Sciatic nerve (tissue), 2 donors: ENCODE measurements at regions not wholly inside any gene's neighbourhood (a gene's known extent, or its start where the extent isn't known, plus 50 kb on each side); places are given as distances from the start of the nearest gene placed in this dataset.

ENCODE experiments used
- ATAC-seq: fragments of 200-7000 bp; cut with Tn5 transposase; one replicate; pipeline ENCODE4 v1.9.1; 2020; ENCODE audit warnings: mild to moderate bottlenecking, moderate library complexity
- DNase-seq: peaks from one replicate; pipeline ENCODE4 v3.0.0-alpha.2; 2020; ENCODE audit warnings: low spot score
- intact Hi-C: fragments of 100-400 bp; cut with DNase I; formaldehyde crosslinking; loops from one replicate; pipeline ENCODE4 v1.14.2; 2022
- donor health status: DM: no; HTN: no; CAD: no.
- donor health status: DM: no; HTN: no; CAD: no.

- DNase-seq (no peak), ATAC-seq (no peak)
- intact Hi-C loops = no loop called here
These were observed 180.8 kb upstream of the NTF3 start for GRCh38 chr12:5251092-5251491.

- DNase-seq = no peak
- no peak for ATAC-seq
- intact Hi-C loops = no loop called here
These were observed 180.1 kb upstream of the NTF3 start for GRCh38 chr12:5251786-5252185.

GRCh38 chr12:5254703-5255102 lies 177.2 kb upstream of the NTF3 start:
- intact Hi-C loops = no loop called here
- ATAC-seq (peak; percentile 75), DNase-seq (no peak)

GRCh38 chr12:5257763-5258495 lies 174.0 kb upstream of the NTF3 start:
- no peak for DNase-seq
- ATAC-seq = no peak
- intact Hi-C loops = no loop called here

GRCh38 chr12:5258498-5258897 lies 173.4 kb upstream of the NTF3 start:
- intact Hi-C loops = no loop called here
- peak; percentile 87 for ATAC-seq
- DNase-seq = no peak

- no peak for ATAC-seq
These were observed 173.0 kb upstream of the NTF3 start for GRCh38 chr12:5258926-5259325.

GRCh38 chr12:5259523-5259922 lies 172.4 kb upstream of the NTF3 start:
- intact Hi-C loops = no loop called here
- ATAC-seq (no peak), DNase-seq (no peak)

More at GRCh38 chr12:5258926-5259325, 173.0 kb upstream of the NTF3 start:
- DNase-seq = no peak
- intact Hi-C loops = no loop called here

- ATAC-seq (no peak), DNase-seq (no peak)
- intact Hi-C loops = no loop called here
These were observed 171.8 kb upstream of the NTF3 start for GRCh38 chr12:5260086-5260485.

GRCh38 chr12:5260591-5261086 lies 171.3 kb upstream of the NTF3 start:
- intact Hi-C loops = no loop called here
- ATAC-seq = no peak
- DNase-seq = no peak

GRCh38 chr12:5262450-5262849 lies 169.5 kb upstream of the NTF3 start:
- intact Hi-C loops = no loop called here
- no peak for DNase-seq
- ATAC-seq = peak; percentile 31

- ATAC-seq = no peak
- intact Hi-C loops = no loop called here
- no peak for DNase-seq
These were observed 169.0 kb upstream of the NTF3 start for GRCh38 chr12:5262885-5263284.

- DNase-seq (no peak), ATAC-seq (no peak)
- intact Hi-C loops = no loop called here
These were observed 167.9 kb upstream of the NTF3 start for GRCh38 chr12:5264006-5264405.

GRCh38 chr12:5267603-5268423 lies 164.1 kb upstream of the NTF3 start:
- ATAC-seq = no peak
- intact Hi-C loops = no loop called here
- DNase-seq = no peak

GRCh38 chr12:5268424-5269210 lies 163.3 kb upstream of the NTF3 start:
- ATAC-seq = no peak
- intact Hi-C loops = no loop called here
- DNase-seq = no peak

- no peak for ATAC-seq
- DNase-seq = no peak
- intact Hi-C loops = no loop called here
These were observed 162.1 kb upstream of the NTF3 start for GRCh38 chr12:5269846-5270245.

- ATAC-seq (no peak), DNase-seq (no peak)
- intact Hi-C loops = no loop called here
These were observed 159.7 kb upstream of the NTF3 start for GRCh38 chr12:5272018-5272785.

- DNase-seq (no peak), ATAC-seq (no peak)
- intact Hi-C loops = no loop called here
These were observed 158.2 kb upstream of the NTF3 start for GRCh38 chr12:5273709-5274108.

GRCh38 chr12:5276327-5276880 lies 155.5 kb upstream of the NTF3 start:
- DNase-seq (no peak), ATAC-seq (no peak)
- intact Hi-C loops = no loop called here

GRCh38 chr12:5280086-5280485 lies 151.8 kb upstream of the NTF3 start:
- no peak for ATAC-seq
- no peak for DNase-seq
- intact Hi-C loops = no loop called here
